Central memory CD8-positive, alpha-beta T cell (primary cell): ENCODE measurements at regions not wholly inside any gene's neighbourhood (a gene's known extent, or its start where the extent isn't known, plus 50 kb on each side); places are given as distances from the start of the nearest gene placed in this dataset.

ENCODE experiments used
- ATAC-seq: fragments of 150-1000 bp; cut with Tn5 transposase; replicated peaks from 2 replicates; pipeline ENCODE4 v1.10.0; 2022; ENCODE audit warnings: mild to moderate bottlenecking, moderate FRiP score, moderate number of reproducible peaks; ENCODE audit not compliant: poor library complexity, severe bottlenecking; ENCODE audit errors: extremely low read depth
- DNase-seq, 2 donors: peaks; one replicate each; pipeline ENCODE4 v3.0.0; 2021; ENCODE audit warnings: low spot score in 2 of 2
- H3K27ac Mint-ChIP-seq: one replicate; pipeline ENCODE4 v1.8.0; 2022; ENCODE audit warnings: low read depth, mild to moderate bottlenecking, moderate library complexity, mixed read lengths
- H3K27me3 Mint-ChIP-seq: one replicate; pipeline ENCODE4 v1.8.0; 2022; ENCODE audit warnings: mixed read lengths
- H3K36me3 Mint-ChIP-seq: one replicate; pipeline ENCODE4 v1.8.0; 2022; ENCODE audit warnings: mild to moderate bottlenecking, moderate library complexity, mixed read lengths; ENCODE audit not compliant: insufficient read depth
- H3K4me1 Mint-ChIP-seq: one replicate; pipeline ENCODE4 v1.8.0; 2022; ENCODE audit warnings: mixed read lengths
- H3K4me3 Mint-ChIP-seq: one replicate; pipeline ENCODE4 v1.8.0; 2022; ENCODE audit warnings: mild to moderate bottlenecking, moderate library complexity, mixed read lengths
- H3K9me3 Mint-ChIP-seq: one replicate; pipeline ENCODE4 v1.8.0; 2022; ENCODE audit warnings: mixed read lengths

GRCh38 chr16:86062271-86062965, 163.5 kb downstream of the IRF8 start:
- Mint-ChIP-seq H3K4me1 (no peaks in the 10 kb centered on the region), H3K27ac (no peak overlapping the region), H3K9me3 (no peaks in the 10 kb centered on the region), H3K27me3 (peaks cover 41% of the 10 kb centered on the region), H3K4me3 (no peak overlapping the region), H3K36me3 (no peaks in the 10 kb centered on the region)
- ATAC-seq (no peak), DNase-seq (no peak)

GRCh38 chr16:86063760-86064405, 164.9 kb downstream of the IRF8 start:
- H3K27me3 Mint-ChIP-seq: peaks cover 54% of the 10 kb centered on the region
- ATAC-seq (no peak), DNase-seq (no peak)
- no peak overlapping the region for H3K4me3 Mint-ChIP-seq
- no peaks in the 10 kb centered on the region for H3K9me3 Mint-ChIP-seq
- peak overlapping the region; percentile 47 for H3K27ac Mint-ChIP-seq
- no peaks in the 10 kb centered on the region for H3K4me1 Mint-ChIP-seq
- H3K36me3 Mint-ChIP-seq: no peaks in the 10 kb centered on the region

- DNase-seq (no peak), ATAC-seq (no peak)
- Mint-ChIP-seq H3K4me3 (no peak overlapping the region), H3K36me3 (no peaks in the 10 kb centered on the region), H3K27me3 (peaks cover 61% of the 10 kb centered on the region), H3K27ac (peak overlapping the region; percentile 47), H3K9me3 (no peaks in the 10 kb centered on the region), H3K4me1 (no peaks in the 10 kb centered on the region)
These were observed 165.7 kb downstream of the IRF8 start for GRCh38 chr16:86064431-86065250.

GRCh38 chr16:86065711-86066110, 166.7 kb downstream of the IRF8 start:
- Mint-ChIP-seq H3K4me1 (no peaks in the 10 kb centered on the region), H3K9me3 (no peaks in the 10 kb centered on the region), H3K36me3 (no peaks in the 10 kb centered on the region), H3K4me3 (no peak overlapping the region), H3K27ac (no peak overlapping the region), H3K27me3 (peaks cover 65% of the 10 kb centered on the region)
- DNase-seq (no peak), ATAC-seq (no peak)

- no peak for DNase-seq
- peaks cover 67% of the 10 kb centered on the region for H3K27me3 Mint-ChIP-seq
- no peaks in the 10 kb centered on the region for H3K4me1 Mint-ChIP-seq
- H3K27ac Mint-ChIP-seq: no peak overlapping the region
- H3K9me3 Mint-ChIP-seq: no peaks in the 10 kb centered on the region
- H3K4me3 Mint-ChIP-seq: no peak overlapping the region
- no peaks in the 10 kb centered on the region for H3K36me3 Mint-ChIP-seq
- no peak for ATAC-seq
These were observed 167.8 kb downstream of the IRF8 start for GRCh38 chr16:86066811-86067210.

GRCh38 chr16:86067516-86067915, 168.6 kb downstream of the IRF8 start:
- no peak for ATAC-seq
- H3K36me3 Mint-ChIP-seq: no peaks in the 10 kb centered on the region
- no peaks in the 10 kb centered on the region for H3K9me3 Mint-ChIP-seq
- H3K27me3 Mint-ChIP-seq: peaks cover 67% of the 10 kb centered on the region
- no peak for DNase-seq
- H3K27ac Mint-ChIP-seq: no peak overlapping the region
- H3K4me1 Mint-ChIP-seq: no peaks in the 10 kb centered on the region
- no peak overlapping the region for H3K4me3 Mint-ChIP-seq

GRCh38 chr16:86067936-86068335, 169.0 kb downstream of the IRF8 start:
- Mint-ChIP-seq H3K4me1 (no peaks in the 10 kb centered on the region), H3K36me3 (no peaks in the 10 kb centered on the region), H3K27me3 (peaks cover 70% of the 10 kb centered on the region), H3K27ac (no peak overlapping the region), H3K9me3 (no peaks in the 10 kb centered on the region), H3K4me3 (no peak overlapping the region)
- DNase-seq (no peak), ATAC-seq (no peak)

- no peaks in the 10 kb centered on the region for H3K9me3 Mint-ChIP-seq
These were observed 169.8 kb downstream of the IRF8 start for GRCh38 chr16:86068722-86069121.

GRCh38 chr16:86069736-86070298, 170.9 kb downstream of the IRF8 start:
- no peaks in the 10 kb centered on the region for H3K9me3 Mint-ChIP-seq
- DNase-seq: no peak
- H3K4me1 Mint-ChIP-seq: no peaks in the 10 kb centered on the region
- H3K27ac Mint-ChIP-seq: no peak overlapping the region
- no peak overlapping the region for H3K4me3 Mint-ChIP-seq
- H3K27me3 Mint-ChIP-seq: peaks cover 82% of the 10 kb centered on the region
- no peak for ATAC-seq
- no peaks in the 10 kb centered on the region for H3K36me3 Mint-ChIP-seq

More at GRCh38 chr16:86068722-86069121, 169.8 kb downstream of the IRF8 start:
- DNase-seq (no peak), ATAC-seq (no peak)
- no peaks in the 10 kb centered on the region for H3K4me1 Mint-ChIP-seq
- H3K4me3 Mint-ChIP-seq: no peak overlapping the region
- H3K36me3 Mint-ChIP-seq: no peaks in the 10 kb centered on the region
- peaks cover 73% of the 10 kb centered on the region for H3K27me3 Mint-ChIP-seq
- H3K27ac Mint-ChIP-seq: no peak overlapping the region

- peaks cover 82% of the 10 kb centered on the region for H3K27me3 Mint-ChIP-seq
- ATAC-seq: no peak
These were observed 171.5 kb downstream of the IRF8 start for GRCh38 chr16:86070484-86070883.

GRCh38 chr16:86070971-86071370, 172.0 kb downstream of the IRF8 start:
- peaks cover 78% of the 10 kb centered on the region for H3K27me3 Mint-ChIP-seq
- no peak overlapping the region for H3K27ac Mint-ChIP-seq
- H3K36me3 Mint-ChIP-seq: no peaks in the 10 kb centered on the region
- ATAC-seq (no peak), DNase-seq (no peak)
- no peaks in the 10 kb centered on the region for H3K9me3 Mint-ChIP-seq
- no peaks in the 10 kb centered on the region for H3K4me1 Mint-ChIP-seq
- no peak overlapping the region for H3K4me3 Mint-ChIP-seq

More at GRCh38 chr16:86070484-86070883, 171.5 kb downstream of the IRF8 start:
- H3K36me3 Mint-ChIP-seq: no peaks in the 10 kb centered on the region
- no peak for DNase-seq
- H3K4me3 Mint-ChIP-seq: no peak overlapping the region
- no peaks in the 10 kb centered on the region for H3K4me1 Mint-ChIP-seq
- H3K27ac Mint-ChIP-seq: no peak overlapping the region
- H3K9me3 Mint-ChIP-seq: no peaks in the 10 kb centered on the region

- ATAC-seq (no peak), DNase-seq (no peak)
- no peak overlapping the region for H3K4me3 Mint-ChIP-seq
- H3K36me3 Mint-ChIP-seq: no peaks in the 10 kb centered on the region
- no peaks in the 10 kb centered on the region for H3K4me1 Mint-ChIP-seq
- no peaks in the 10 kb centered on the region for H3K9me3 Mint-ChIP-seq
- H3K27ac Mint-ChIP-seq: no peak overlapping the region
- H3K27me3 Mint-ChIP-seq: peaks cover 70% of the 10 kb centered on the region
These were observed 172.8 kb downstream of the IRF8 start for GRCh38 chr16:86071611-86072240.
